NCI-H345 (cell line): ENCODE measurements at regions not wholly inside any gene's neighbourhood (a gene's known extent, or its start where the extent isn't known, plus 50 kb on each side); places are given as distances from the start of the nearest gene placed in this dataset.

ENCODE experiments used
- DNase-seq: peaks from one replicate; lab custom pipeline; 2025; lab: John Stamatoyannopoulos, UW

DNA sequence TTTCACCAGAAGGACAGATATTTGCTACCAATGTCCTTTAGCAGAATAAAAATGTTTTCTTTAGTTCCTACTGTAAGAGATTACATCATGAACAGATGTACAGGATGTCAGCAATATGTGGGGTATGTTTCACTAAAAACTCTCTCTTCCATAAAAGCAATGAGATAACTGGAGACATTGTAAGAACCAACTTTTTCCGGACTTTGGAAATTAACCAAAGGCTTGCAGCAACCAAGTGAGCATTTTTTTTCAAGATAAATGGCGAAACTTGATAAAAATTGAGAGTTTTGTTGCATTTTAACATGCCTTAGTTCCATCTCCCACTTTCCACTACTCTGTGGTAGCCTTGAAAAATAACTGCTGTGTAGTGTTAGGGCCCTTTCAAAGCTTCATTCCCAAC, 429.8 kb upstream of the CDH2 start:
- DNase-seq, result no peak

- no peak for DNase-seq
Observed at GRCh38 chr18:28602391-28602790, 425.5 kb upstream of the CDH2 start.

DNA sequence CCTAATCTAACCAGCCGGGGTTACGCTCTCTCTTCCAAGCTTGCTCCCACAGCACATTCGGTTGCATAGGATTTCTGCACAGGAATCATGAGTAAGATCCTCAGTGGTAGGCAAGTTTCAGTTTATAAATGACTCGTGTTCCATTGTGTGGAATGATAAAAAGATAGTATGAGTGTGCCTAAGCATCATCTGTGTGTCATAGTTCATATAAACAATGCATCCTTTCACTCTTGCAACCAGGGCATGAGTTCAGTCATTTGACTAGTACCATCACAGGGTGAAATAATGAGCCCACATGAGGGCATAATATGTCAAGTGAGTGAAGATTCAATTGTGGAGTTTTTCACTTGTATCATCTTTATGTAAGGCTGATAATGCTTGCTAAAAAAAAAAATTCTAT, 417.1 kb upstream of the CDH2 start:
- no peak for DNase-seq

- no peak for DNase-seq
Observed at GRCh38 chr18:28588884-28589549, 412.1 kb upstream of the CDH2 start.

DNA sequence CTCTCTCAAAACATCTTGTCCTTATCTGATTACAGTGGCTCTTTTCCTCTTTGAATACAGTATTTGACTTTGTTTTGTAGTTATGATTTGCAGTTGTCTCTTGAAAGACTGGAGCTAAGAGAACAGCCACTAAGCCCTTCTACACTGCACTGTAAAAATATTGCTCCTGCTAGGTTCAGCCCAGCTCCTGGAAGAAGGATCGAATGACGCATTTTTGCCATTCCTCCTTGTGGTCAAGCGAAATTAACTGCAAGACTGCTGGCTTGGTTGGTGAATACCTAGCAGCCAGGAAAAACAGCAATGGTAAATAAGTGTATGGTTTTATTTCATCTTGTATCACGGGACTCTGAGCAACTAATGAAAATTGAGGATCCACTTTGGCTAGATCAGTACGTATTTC, 407.8 kb upstream of the CDH2 start:
- DNase-seq, result no peak

GRCh38 chr18:28582724-28583123, 405.8 kb upstream of the CDH2 start:
- DNase-seq, result no peak

- DNase-seq, result peak; percentile 95
Observed at GRCh38 chr18:28581521-28582071, 404.7 kb upstream of the CDH2 start.

DNA sequence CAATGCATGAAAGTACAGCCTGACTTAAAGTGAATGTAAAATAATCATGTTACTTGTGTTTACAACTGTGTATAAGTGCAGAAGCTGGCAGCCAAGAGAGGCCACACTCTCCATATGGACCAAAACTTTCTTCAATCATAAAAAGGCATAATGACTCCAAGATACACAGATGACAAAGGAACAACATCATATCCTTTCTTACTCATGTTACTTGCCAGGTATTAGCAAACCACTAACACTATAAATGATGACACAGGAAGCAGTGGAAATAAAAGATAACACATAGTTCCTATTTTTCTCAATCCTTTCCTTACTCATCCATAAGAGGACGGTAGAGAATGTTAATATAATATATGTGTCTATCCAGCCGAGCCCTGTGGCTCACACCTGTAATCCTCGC, 400.0 kb upstream of the CDH2 start:
- DNase-seq, result no peak

DNA sequence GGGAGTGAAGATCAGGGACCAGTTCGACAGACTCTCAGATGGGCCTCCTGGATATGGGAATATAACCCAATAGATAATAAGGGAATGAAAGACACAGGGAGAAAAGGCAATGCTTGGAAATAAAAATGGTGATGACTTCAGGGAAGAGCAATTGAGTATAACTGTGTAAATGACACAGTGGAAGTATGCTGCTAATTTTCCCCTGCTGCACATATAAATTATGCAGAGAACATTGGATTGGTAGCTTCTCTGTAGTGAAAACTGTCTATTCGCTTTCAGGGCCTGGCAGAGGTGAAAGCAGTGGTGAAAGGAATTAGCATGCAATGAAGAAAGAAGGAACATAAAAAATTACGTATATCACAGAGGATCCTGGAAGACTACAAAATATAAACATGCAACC, 398.2 kb upstream of the CDH2 start:
- no peak for DNase-seq

DNA sequence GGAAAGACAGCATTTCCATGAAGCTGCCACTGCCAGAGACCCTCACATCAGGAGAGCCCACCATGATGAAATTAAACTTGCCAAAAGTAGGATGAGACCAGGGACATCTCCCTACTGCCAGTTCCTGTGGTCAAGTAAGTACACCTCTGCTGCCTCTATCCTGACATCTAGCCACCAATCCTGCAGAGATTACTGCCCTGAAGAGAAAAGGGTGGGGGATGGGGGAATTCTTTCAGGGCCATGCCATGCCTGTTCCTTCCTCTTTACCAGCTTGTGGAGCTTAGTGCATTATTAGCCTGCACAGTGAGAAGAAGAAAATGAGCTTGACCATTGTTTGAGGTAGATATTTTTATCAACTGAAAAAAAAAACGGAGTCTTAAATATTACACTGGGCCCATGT, 397.2 kb upstream of the CDH2 start:
- no peak for DNase-seq

- DNase-seq, result no peak
Observed at GRCh38 chr18:28571929-28572328, 395.0 kb upstream of the CDH2 start.

GRCh38 chr18:28560331-28560730, 383.4 kb upstream of the CDH2 start:
- no peak for DNase-seq

GRCh38 chr18:28559511-28559910, 382.6 kb upstream of the CDH2 start:
- no peak for DNase-seq

DNA sequence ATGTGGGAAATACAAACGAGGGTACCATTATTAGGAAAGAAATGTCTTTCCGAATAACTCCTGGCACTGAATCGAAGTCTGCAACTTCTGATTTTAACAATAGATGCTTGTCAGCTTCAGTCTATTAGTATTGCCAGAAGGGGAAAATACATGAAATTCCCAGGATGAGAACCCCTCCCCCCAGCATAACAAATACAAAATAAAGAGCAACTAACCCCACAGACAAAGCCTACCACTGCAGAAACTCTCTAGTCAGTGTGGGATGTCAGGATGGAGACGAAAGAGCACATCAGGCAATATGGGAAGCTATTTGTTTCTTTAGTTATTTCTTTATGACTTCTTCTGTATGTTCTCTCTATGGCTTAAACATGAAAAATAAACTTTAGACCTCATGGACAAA, 365.0 kb upstream of the CDH2 start:
- no peak for DNase-seq

GRCh38 chr18:28541276-28541930, 364.5 kb upstream of the CDH2 start:
- DNase-seq, result no peak

DNA sequence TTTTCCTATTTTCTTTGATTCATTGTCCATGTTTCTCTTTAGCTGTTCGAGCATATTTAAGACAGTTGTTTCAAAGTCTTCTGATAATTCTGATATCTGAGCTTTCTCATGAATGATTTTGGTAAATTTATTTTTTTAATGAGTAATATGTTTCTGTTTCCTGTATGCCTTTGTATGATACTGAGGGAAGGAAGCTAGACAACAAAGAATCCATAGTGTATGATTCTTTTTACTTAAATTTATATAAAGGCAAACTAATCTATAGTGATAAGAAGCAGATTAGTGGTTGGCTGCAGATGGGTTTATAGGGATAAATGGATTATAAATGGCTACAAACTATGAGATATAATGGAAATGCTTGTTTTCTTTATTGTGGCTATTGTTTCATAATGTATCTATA, 352.7 kb upstream of the CDH2 start:
- DNase-seq, result no peak

DNA sequence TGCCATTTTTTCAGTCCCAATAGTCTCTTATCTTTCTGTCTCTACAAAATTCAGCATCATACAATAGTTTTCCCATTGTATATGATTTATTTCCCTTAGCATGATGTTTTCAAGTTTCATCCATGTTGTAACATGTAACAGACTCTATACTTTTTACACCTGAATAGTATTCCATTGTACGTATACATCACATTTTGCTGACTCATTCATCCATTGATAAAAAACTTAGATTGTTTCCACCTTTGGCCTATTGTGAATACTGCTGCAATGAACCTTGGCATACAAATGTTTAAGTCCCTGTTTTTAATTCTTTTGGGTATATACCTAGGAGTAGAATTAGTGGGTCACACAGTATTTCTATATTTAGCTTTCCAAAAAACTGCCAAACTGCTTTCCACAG, 349.3 kb upstream of the CDH2 start:
- DNase-seq, result no peak

DNA sequence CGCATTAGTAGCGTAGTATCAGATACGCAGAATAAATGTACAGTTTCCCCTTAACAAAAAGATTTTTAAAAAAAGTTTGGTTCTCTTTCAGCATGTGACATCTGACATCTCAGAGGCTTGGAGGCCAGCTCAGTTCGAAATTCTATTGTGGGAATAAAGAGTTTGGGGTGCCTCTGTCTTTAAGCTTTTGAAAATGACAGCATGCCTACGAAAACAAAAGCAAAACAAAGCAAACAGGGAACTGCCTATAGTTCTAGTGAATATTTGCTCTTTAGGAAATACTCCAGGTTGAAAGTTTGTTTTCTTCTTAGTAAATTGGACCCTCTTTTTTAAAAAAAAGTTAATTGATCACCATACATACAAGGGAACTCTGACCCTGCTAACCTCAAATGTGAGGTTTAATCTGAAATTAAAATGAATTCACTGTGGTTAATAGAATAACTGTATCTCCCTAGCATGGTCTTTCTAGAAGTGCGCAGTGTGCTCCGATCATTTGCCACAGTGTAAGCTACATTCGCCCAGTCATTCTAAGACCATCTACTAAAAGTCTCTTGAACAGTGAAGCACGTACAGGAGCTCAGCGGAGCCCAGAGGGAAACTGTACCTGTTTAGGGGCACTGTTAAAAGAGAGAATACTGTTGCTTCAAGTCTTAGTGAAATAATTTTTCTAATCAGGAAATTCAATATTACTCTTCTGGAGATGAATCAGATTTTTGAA, 347.0 kb upstream of the CDH2 start:
- no peak for DNase-seq

- DNase-seq, result no peak
Observed at GRCh38 chr18:28522236-28522635, 345.3 kb upstream of the CDH2 start.

DNA sequence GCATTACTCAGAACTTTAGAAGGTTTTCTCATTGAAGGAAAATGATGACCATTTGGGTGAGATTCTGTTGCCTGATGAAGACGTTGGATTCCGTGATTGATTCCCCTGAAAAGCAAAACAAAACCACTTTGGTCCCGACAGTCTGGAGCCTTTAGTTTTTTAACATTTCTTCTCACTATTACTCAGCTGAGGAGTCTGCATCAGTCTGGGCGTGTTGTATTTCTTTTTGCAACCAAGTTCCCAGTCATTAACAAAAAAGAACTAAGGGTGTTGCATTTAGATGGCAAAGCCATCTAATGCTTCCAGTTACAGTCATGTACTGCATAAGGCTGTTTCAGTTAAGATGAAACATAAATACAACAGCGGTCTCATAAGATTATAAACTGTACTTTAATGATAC, 343.1 kb upstream of the CDH2 start:
- no peak for DNase-seq

GRCh38 chr18:28514699-28515098, 337.8 kb upstream of the CDH2 start:
- no peak for DNase-seq

DNA sequence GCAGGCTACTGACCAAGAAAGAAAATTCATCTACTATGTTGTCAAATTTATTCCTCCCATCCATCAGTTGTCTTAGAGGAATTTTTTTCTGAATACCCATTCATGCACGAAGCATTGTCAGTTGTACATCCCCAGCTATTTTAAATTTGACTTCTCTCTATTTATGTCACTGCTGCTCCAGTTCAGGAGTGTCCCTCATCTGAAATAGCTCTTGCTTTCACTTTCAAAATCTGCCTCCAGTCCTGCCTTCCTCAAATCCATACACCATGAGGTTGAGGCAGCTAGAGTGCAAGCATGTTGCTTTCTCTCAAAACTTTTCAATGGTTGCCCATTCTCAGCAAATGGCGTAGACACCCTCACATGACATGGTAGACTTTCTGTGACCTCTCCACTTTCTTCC, 335.4 kb upstream of the CDH2 start:
- DNase-seq, result no peak

DNA sequence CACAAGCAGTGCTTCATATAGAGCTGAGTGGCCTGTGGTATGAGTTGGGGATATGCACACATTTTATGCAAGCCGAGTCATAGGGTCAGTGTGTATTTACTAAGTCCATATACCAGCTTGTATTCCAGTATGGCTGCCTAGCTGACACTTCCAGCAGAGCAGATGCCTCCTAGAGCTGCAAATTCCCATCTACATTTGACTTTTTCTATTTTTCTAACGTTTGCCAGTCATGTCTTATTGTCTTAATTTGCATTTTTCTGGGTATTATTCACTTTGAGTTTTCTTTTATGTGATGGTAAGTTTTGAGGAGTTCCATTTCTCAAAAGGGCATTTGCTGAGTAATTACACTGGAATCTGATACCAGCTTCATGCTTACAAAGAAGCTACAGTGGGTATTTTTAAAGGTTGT, 334.5 kb upstream of the CDH2 start:
- DNase-seq, result no peak
